HCT116 (cell line): ENCODE measurements at regions not wholly inside any gene's neighbourhood (a gene's known extent, or its start where the extent isn't known, plus 50 kb on each side); places are given as distances from the start of the nearest gene placed in this dataset.
"Not testable (repeated sequence)": the region's sequence is repeated elsewhere in the genome, so short reads cannot be mapped to it uniquely, and the experiment has no call there.

Source experiments
- ATAC-seq: fragments of 200-7000 bp; cut with Tn5 transposase; 2 replicates; pipeline ENCODE4 v1.9.1; 2020; ENCODE audit warnings: mild to moderate bottlenecking, moderate library complexity
- BruUV-seq: library from RNA; stranded (reverse); fragments of 400-500 nt; replicated peaks from 2 replicates; lab custom pipeline; 2021; lab: Mats Ljungman, UMichigan
- CTCF ChIA-PET: fragments of 300-600 bp; sonication (Branson Sonifier 250); formaldehyde crosslinking; loops from one replicate; lab custom pipeline; 2021; ENCODE audit warnings: antibody characterized with exemption; lab: Charles Lee
- POLR2A ChIA-PET: fragments of 300-600, 350-600 bp; sonication (Branson Sonifier 250); formaldehyde crosslinking; loops from one replicate; lab custom pipeline; 2021; ENCODE audit warnings: antibody characterized with exemption; lab: Charles Lee
- RAD21 ChIA-PET, 2 experiments: fragments of 300-600 bp; sonication (Branson Sonifier 250); formaldehyde crosslinking; loops; one replicate each; lab custom pipeline; 2023; ENCODE audit warnings: low total read pairs in 2 of 2; ENCODE audit not compliant: uncharacterized antibody in 2 of 2, unreplicated experiment in 2 of 2, low non-redundant PET in 1 of 2; lab: Charles Lee
- DNase-seq: peaks from one replicate; pipeline ENCODE4 v3.0.0-alpha.2; 2010; ENCODE audit warnings: low read depth, low spot score
- H2AFZ ChIP-seq: fragments of 200-600 bp; shearing (Covaris generic), sonication (generic); 2 replicates; pipeline ENCODE4 v1.6.1; 2017; ENCODE audit warnings: low read depth, mixed run types, mixed read lengths, antibody characterized with exemption, low read length; ENCODE audit not compliant: poor library complexity, severe bottlenecking
- H3K27ac ChIP-seq: 2 replicates; pipeline ENCODE4 v1.5.1; 2012; ENCODE audit warnings: low read depth, low read length
- H3K27me3 ChIP-seq: fragments of 200-600 bp; sonication (generic); 2 replicates; pipeline ENCODE4 v1.6.1; 2016; ENCODE audit warnings: mixed run types, low read length, mixed read lengths; ENCODE audit not compliant: insufficient read depth
- H3K36me3 ChIP-seq, 2 experiments: fragments of 200-500 bp in 1 of 2; fragments of 200-600 bp in 1 of 2; sonication (Bioruptor generic) in 1 of 2; sonication (generic) in 1 of 2; 2 replicates each; pipeline versions ENCODE4 v1.5.1 to v1.6.1; 2014 to 2016; ENCODE audit warnings: low read length in 2 of 2, inconsistent platforms in 1 of 2, mixed read lengths in 1 of 2, mixed run types in 1 of 2; ENCODE audit not compliant: insufficient read depth in 2 of 2, control insufficient read depth in 1 of 2
- H3K4me1 ChIP-seq, 2 experiments: fragments of 200-600 bp in 1 of 2; sonication (generic) in 1 of 2; 2 replicates each; pipeline versions ENCODE4 v1.5.1 to v1.6.1; 2012 to 2017; ENCODE audit warnings: low read length in 2 of 2, inconsistent platforms in 1 of 2, mild to moderate bottlenecking in 1 of 2, mixed read lengths in 1 of 2, mixed run types in 1 of 2, moderate library complexity in 1 of 2; ENCODE audit not compliant: insufficient read depth in 2 of 2, control insufficient read depth in 1 of 2
- H3K4me2 ChIP-seq: fragments of 200-600 bp; sonication (generic); 2 replicates; pipeline ENCODE4 v1.6.1; 2017; ENCODE audit warnings: mixed run types, low read length, mixed read lengths
- H3K4me3 ChIP-seq, 2 experiments: fragments of 200-600 bp in 1 of 2; sonication (generic) in 1 of 2; replicated peaks in 1 of 2; 2 replicates each; pipeline ENCODE4 v1.5.1; 2011 to 2016; ENCODE audit warnings: low read length in 2 of 2, control low read depth in 1 of 2, low read depth in 1 of 2, mild to moderate bottlenecking in 1 of 2, mixed read lengths in 1 of 2, mixed run types in 1 of 2
- H3K79me2 ChIP-seq: fragments of 200-600 bp; sonication (generic); 2 replicates; pipeline ENCODE4 v1.6.1; 2017; ENCODE audit warnings: mild to moderate bottlenecking, mixed run types, low read length, moderate library complexity, mixed read lengths; ENCODE audit not compliant: insufficient read depth
- H3K9ac ChIP-seq: fragments of 200-600 bp; sonication (generic); 2 replicates; pipeline ENCODE4 v1.6.1; 2016; ENCODE audit warnings: low read length, mixed read lengths
- H3K9me2 ChIP-seq: fragments of 200-600 bp; sonication (generic), shearing (Covaris generic); 2 replicates; pipeline ENCODE4 v1.6.1; 2017; ENCODE audit warnings: mixed run types, mild to moderate bottlenecking, moderate library complexity; ENCODE audit not compliant: insufficient read depth
- H3K9me3 ChIP-seq, 2 experiments: fragments of 200-500 bp in 1 of 2; fragments of 200-600 bp in 1 of 2; sonication (Bioruptor generic) in 1 of 2; sonication (generic) in 1 of 2; 2 replicates each; pipeline ENCODE4 v1.6.1; 2014 to 2017; ENCODE audit warnings: low read length in 2 of 2, mixed read lengths in 2 of 2, inconsistent platforms in 1 of 2, low read depth in 1 of 2, mild to moderate bottlenecking in 1 of 2, mixed run types in 1 of 2, moderate library complexity in 1 of 2; ENCODE audit not compliant: control insufficient read depth in 1 of 2, insufficient read depth in 1 of 2
- H4K20me1 ChIP-seq: fragments of 200-600 bp; sonication (generic), shearing (Covaris generic); 2 replicates; pipeline ENCODE4 v1.6.1; 2017; ENCODE audit warnings: mixed run types, mild to moderate bottlenecking, moderate library complexity; ENCODE audit not compliant: insufficient read depth
- MAX ChIP-seq: IDR thresholded peaks from 2 replicates; pipeline ENCODE4 v1.6.1; 2012
- intact Hi-C: fragments of 100-400 bp; cut with micrococcal nuclease; formaldehyde crosslinking; loops from 2 replicates; pipeline ENCODE4 v1.10.0; 2022

GRCh38 chr3:98713332-98713731, 49.8 kb upstream of the ST3GAL6 start:
- H3K27ac ChIP-seq, H3K9me3 ChIP-seq, H3K36me3 ChIP-seq, POLR2A ChIA-PET, H3K4me3 ChIP-seq, H4K20me1 ChIP-seq, H3K4me1 ChIP-seq, H3K4me2 ChIP-seq, intact Hi-C loops, H3K9me2 ChIP-seq, DNase-seq, H3K9ac ChIP-seq, ATAC-seq, RAD21 ChIA-PET, CTCF ChIA-PET, H2AFZ ChIP-seq, H3K27me3 ChIP-seq, BruUV-seq, H3K79me2 ChIP-seq: not testable (repeated sequence)
- TF ChIP-seq MAX = peak; percentile 14; the same call in 1 of the 2 replicates
